KMS-11 (cell line): ENCODE measurements at regions not wholly inside any gene's neighbourhood (a gene's known extent, or its start where the extent isn't known, plus 50 kb on each side); places are given as distances from the start of the nearest gene placed in this dataset.

ENCODE experiments used
- H2AFZ ChIP-seq: fragments of 200-600 bp; sonication (generic); 2 replicates; pipeline ENCODE4 v1.6.1; 2016; ENCODE audit warnings: antibody characterized with exemption, mixed run types, low read depth
- H3K27ac ChIP-seq: fragments of 200-600 bp; sonication (generic); 2 replicates; pipeline ENCODE4 v1.6.1; 2016; ENCODE audit warnings: mild to moderate bottlenecking, mixed run types
- H3K27me3 ChIP-seq: fragments of 200-600 bp; sonication (generic); 2 replicates; pipeline ENCODE4 v1.6.1; 2017; ENCODE audit warnings: mild to moderate bottlenecking, low read depth, mixed run types, moderate library complexity; ENCODE audit not compliant: insufficient read depth
- H3K36me3 ChIP-seq: fragments of 200-600 bp; sonication (generic); 2 replicates; pipeline ENCODE4 v1.6.1; 2017; ENCODE audit warnings: mild to moderate bottlenecking, mixed run types; ENCODE audit not compliant: insufficient read depth
- H3K4me1 ChIP-seq: fragments of 200-600 bp; sonication (generic); 2 replicates; pipeline ENCODE4 v1.6.1; 2016; ENCODE audit warnings: mild to moderate bottlenecking, low read depth, mixed run types; ENCODE audit not compliant: poor library complexity, severe bottlenecking
- H3K4me2 ChIP-seq: fragments of 200-600 bp; sonication (generic); 2 replicates; pipeline ENCODE4 v1.7.0; 2016; ENCODE audit warnings: mild to moderate bottlenecking, mixed run types
- H3K4me3 ChIP-seq: fragments of 200-600 bp; sonication (generic); IDR thresholded peaks from 2 replicates; pipeline ENCODE4 v1.6.1; 2017; ENCODE audit warnings: low read depth, low read length, mixed read lengths; ENCODE audit not compliant: insufficient read depth
- H3K79me2 ChIP-seq: fragments of 200-600 bp; sonication (generic); 2 replicates; pipeline ENCODE4 v1.6.1; 2016; ENCODE audit warnings: low read depth, mixed run types; ENCODE audit not compliant: insufficient read depth
- H3K9ac ChIP-seq: fragments of 200-600 bp; sonication (generic); 2 replicates; pipeline ENCODE4 v1.6.1; 2016; ENCODE audit warnings: mild to moderate bottlenecking, mixed run types
- H4K20me1 ChIP-seq: fragments of 200-600 bp; sonication (generic); 2 replicates; pipeline ENCODE4 v1.6.1; 2016; ENCODE audit warnings: mild to moderate bottlenecking, mixed run types; ENCODE audit not compliant: insufficient read depth
- TF ChIP-seq, protein P1 (sequence below): fragments of 200-600 bp; sonication (generic); conservative IDR thresholded peaks from 2 replicates; pipeline ENCODE4 v1.6.1; 2017; ENCODE audit warnings: low read depth, mild to moderate bottlenecking, antibody characterized with exemption, low read length, moderate library complexity, mixed read lengths

- Histone ChIP-seq H4K20me1 (no peaks in the 10 kb centered on the region), H3K4me2 (no peak overlapping the region), H2AFZ (no peak overlapping the region), H3K4me3 (no peak overlapping the region), H3K27me3 (no peaks in the 10 kb centered on the region), H3K4me1 (no peaks in the 10 kb centered on the region), H3K79me2 (no peaks in the 10 kb centered on the region), H3K9ac (no peak overlapping the region), H3K27ac (no peak overlapping the region), H3K36me3 (no peaks in the 10 kb centered on the region)
- TF ChIP-seq, protein P1, sequence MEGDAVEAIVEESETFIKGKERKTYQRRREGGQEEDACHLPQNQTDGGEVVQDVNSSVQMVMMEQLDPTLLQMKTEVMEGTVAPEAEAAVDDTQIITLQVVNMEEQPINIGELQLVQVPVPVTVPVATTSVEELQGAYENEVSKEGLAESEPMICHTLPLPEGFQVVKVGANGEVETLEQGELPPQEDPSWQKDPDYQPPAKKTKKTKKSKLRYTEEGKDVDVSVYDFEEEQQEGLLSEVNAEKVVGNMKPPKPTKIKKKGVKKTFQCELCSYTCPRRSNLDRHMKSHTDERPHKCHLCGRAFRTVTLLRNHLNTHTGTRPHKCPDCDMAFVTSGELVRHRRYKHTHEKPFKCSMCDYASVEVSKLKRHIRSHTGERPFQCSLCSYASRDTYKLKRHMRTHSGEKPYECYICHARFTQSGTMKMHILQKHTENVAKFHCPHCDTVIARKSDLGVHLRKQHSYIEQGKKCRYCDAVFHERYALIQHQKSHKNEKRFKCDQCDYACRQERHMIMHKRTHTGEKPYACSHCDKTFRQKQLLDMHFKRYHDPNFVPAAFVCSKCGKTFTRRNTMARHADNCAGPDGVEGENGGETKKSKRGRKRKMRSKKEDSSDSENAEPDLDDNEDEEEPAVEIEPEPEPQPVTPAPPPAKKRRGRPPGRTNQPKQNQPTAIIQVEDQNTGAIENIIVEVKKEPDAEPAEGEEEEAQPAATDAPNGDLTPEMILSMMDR = no peak
These were observed 178.8 kb upstream of the CDH10 start for GRCh38 chr5:24823625-24824024.

- Histone ChIP-seq H3K4me2 (no peak overlapping the region), H4K20me1 (no peaks in the 10 kb centered on the region), H3K36me3 (no peaks in the 10 kb centered on the region), H2AFZ (no peak overlapping the region), H3K27me3 (no peaks in the 10 kb centered on the region), H3K4me1 (no peaks in the 10 kb centered on the region), H3K9ac (no peak overlapping the region), H3K4me3 (no peak overlapping the region), H3K27ac (no peak overlapping the region), H3K79me2 (no peaks in the 10 kb centered on the region)
- TF ChIP-seq, protein P1 = no peak
These were observed 175.1 kb upstream of the CDH10 start for GRCh38 chr5:24819841-24820240.

DNA sequence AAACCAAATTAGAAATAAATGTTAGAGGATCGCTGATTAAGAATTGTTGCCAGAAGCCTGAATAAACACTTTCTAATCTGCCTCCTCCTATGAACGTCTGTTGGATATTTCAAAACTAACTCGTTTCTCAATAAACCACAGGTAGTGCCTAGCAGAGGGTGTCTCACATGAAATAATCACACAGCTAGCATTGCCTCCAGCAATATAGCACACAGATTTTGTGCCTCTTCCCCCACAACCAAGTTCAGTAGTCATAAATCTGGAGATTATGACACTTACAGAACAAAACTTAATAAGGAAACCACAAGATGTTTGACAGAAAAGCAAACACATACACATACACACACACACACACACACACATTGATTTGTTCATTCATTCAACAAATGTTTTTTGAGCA is 173.2 kb upstream of the CDH10 start:
- no peak overlapping the region for H2AFZ ChIP-seq

DNA sequence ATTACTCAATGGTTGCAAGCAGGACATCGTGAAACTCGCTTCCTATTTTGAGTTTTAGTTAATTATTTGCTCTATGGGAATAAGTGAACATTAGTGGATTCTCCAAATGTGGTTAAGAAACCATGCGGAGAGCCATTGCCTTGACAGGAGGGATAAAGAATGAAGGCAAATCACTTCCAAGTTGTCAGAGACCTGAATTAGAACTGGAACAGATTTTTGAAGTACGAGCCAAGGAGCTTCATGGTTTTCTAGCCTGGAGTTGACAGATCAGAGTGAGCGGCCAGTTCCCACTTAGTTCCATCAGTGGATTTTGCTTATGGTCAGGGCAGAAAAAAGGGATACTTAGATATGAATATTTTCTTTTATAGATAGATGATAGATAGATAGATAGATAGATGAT is 171.4 kb upstream of the CDH10 start:
- no peaks in the 10 kb centered on the region for H3K4me1 ChIP-seq
- TF ChIP-seq, protein P1 = no peak
- no peak overlapping the region for H2AFZ ChIP-seq
- no peaks in the 10 kb centered on the region for H4K20me1 ChIP-seq
- H3K4me3 ChIP-seq = no peak overlapping the region
- H3K9ac ChIP-seq = no peak overlapping the region
- no peaks in the 10 kb centered on the region for H3K79me2 ChIP-seq
- H3K27ac ChIP-seq = no peak overlapping the region
- H3K4me2 ChIP-seq = no peak overlapping the region
- no peaks in the 10 kb centered on the region for H3K36me3 ChIP-seq
- no peaks in the 10 kb centered on the region for H3K27me3 ChIP-seq

More for the DNA sequence above, 173.2 kb upstream of the CDH10 start:
- H3K79me2 ChIP-seq = no peaks in the 10 kb centered on the region
- TF ChIP-seq, protein P1 = no peak
- no peaks in the 10 kb centered on the region for H3K4me1 ChIP-seq
- H4K20me1 ChIP-seq = no peaks in the 10 kb centered on the region
- H3K4me3 ChIP-seq = no peak overlapping the region
- no peaks in the 10 kb centered on the region for H3K36me3 ChIP-seq
- H3K27ac ChIP-seq = no peak overlapping the region
- no peak overlapping the region for H3K4me2 ChIP-seq
- H3K9ac ChIP-seq = no peak overlapping the region
- H3K27me3 ChIP-seq = no peaks in the 10 kb centered on the region
